Hepatocyte (in vitro differentiated cells): ENCODE measurements at regions not wholly inside any gene's neighbourhood (a gene's known extent, or its start where the extent isn't known, plus 50 kb on each side); places are given as distances from the start of the nearest gene placed in this dataset.

Source experiments
- CTCF ChIP-seq: fragments of 200-600 bp; sonication (generic); IDR thresholded peaks from 2 replicates; pipeline ENCODE4 v1.5.1; 2016; ENCODE audit warnings: antibody characterized with exemption, mild to moderate bottlenecking; ENCODE audit not compliant: poor library complexity
- EZH2 ChIP-seq: fragments of 200-600 bp; sonication (generic); IDR thresholded peaks from 2 replicates; pipeline ENCODE4 v1.6.1; 2016; ENCODE audit warnings: antibody characterized with exemption, mild to moderate bottlenecking, borderline replicate concordance

GRCh38 chr11:98358551-98358950, 662.2 kb upstream of the CNTN5 start:
- TF ChIP-seq CTCF = no peak
- TF ChIP-seq EZH2 = no peak
